CD14-positive monocyte (primary cell): ENCODE measurements at regions not wholly inside any gene's neighbourhood (a gene's known extent, or its start where the extent isn't known, plus 50 kb on each side); places are given as distances from the start of the nearest gene placed in this dataset.

Experiments used
- DNase-seq, 3 donors: peaks; one replicate each; pipeline ENCODE4 v3.0.0-alpha.2; 2011 to 2022
- H2AFZ ChIP-seq: 2 replicates; pipeline ENCODE4 v1.6.0; 2012; ENCODE audit warnings: mild to moderate bottlenecking, low read depth, low read length, inconsistent platforms; ENCODE audit not compliant: insufficient read depth, poor library complexity, severe bottlenecking
- H3K27ac ChIP-seq, 2 donors: 1 replicate in 1 of 2; 2 replicates in 1 of 2; pipeline ENCODE4 v1.5.1; 2012 to 2013; ENCODE audit warnings: low read length in 2 of 2, control low read depth in 1 of 2, inconsistent platforms in 1 of 2, low read depth in 1 of 2, mild to moderate bottlenecking in 1 of 2
- H3K27me3 ChIP-seq, 2 donors: one replicate each; pipeline versions ENCODE4 v1.6.0 to v1.6.1; 2011 to 2013; ENCODE audit warnings: low read length in 2 of 2; ENCODE audit not compliant: control insufficient read depth in 2 of 2, insufficient read depth in 2 of 2
- H3K36me3 ChIP-seq, 2 donors: replicated peaks in 1 of 2; 1 replicate in 1 of 2; 2 replicates in 1 of 2; pipeline versions ENCODE4 v1.5.1 to v1.6.1; 2012 to 2013; ENCODE audit warnings: low read length in 2 of 2, control low read depth in 1 of 2, inconsistent platforms in 1 of 2, mild to moderate bottlenecking in 1 of 2; ENCODE audit not compliant: insufficient read depth in 2 of 2, control insufficient read depth in 1 of 2
- H3K4me1 ChIP-seq, 2 donors: 1 replicate in 1 of 2; 2 replicates in 1 of 2; pipeline versions ENCODE4 v1.5.1 to v1.6.1; 2012 to 2013; ENCODE audit warnings: low read length in 2 of 2, control low read depth in 1 of 2, inconsistent platforms in 1 of 2, mild to moderate bottlenecking in 1 of 2, moderate library complexity in 1 of 2; ENCODE audit not compliant: insufficient read depth in 2 of 2, control insufficient read depth in 1 of 2
- H3K4me2 ChIP-seq: replicated peaks from 2 replicates; pipeline ENCODE3; 2012; ENCODE audit warnings: low read length, moderate library complexity, mild to moderate bottlenecking; ENCODE audit not compliant: poor library complexity, severe bottlenecking; ENCODE audit errors: extremely low read depth
- H3K4me3 ChIP-seq, 3 experiments: fragments of 200-600 bp in 1 of 3; sonication (generic) in 1 of 3; replicated peaks in 1 of 3; 1 replicate in 2 of 3; 2 replicates in 1 of 3; pipeline ENCODE4 v1.5.1; 2011 to 2013; ENCODE audit warnings: low read length in 3 of 3, mild to moderate bottlenecking in 3 of 3, control low read depth in 2 of 3, low read depth in 2 of 3, inconsistent platforms in 1 of 3, moderate library complexity in 1 of 3
- H3K79me2 ChIP-seq: 2 replicates; pipeline ENCODE4 v1.6.0; 2012; ENCODE audit warnings: mild to moderate bottlenecking, control low read depth, inconsistent platforms, low read length, moderate library complexity; ENCODE audit not compliant: insufficient read depth
- H3K9ac ChIP-seq: 2 replicates; pipeline ENCODE4 v1.6.0; 2017; ENCODE audit warnings: low read length, mild to moderate bottlenecking; ENCODE audit not compliant: insufficient read depth, poor library complexity, severe bottlenecking
- H3K9me3 ChIP-seq, 2 donors: replicated peaks in 1 of 2; 1 replicate in 1 of 2; 2 replicates in 1 of 2; pipeline versions ENCODE4 v1.5.1 to v1.6.1; 2012 to 2013; ENCODE audit warnings: low read length in 2 of 2, control low read depth in 1 of 2; ENCODE audit not compliant: control insufficient read depth in 1 of 2, insufficient read depth in 1 of 2
- H4K20me1 ChIP-seq: 2 replicates; pipeline ENCODE4 v1.6.0; 2012; ENCODE audit warnings: mild to moderate bottlenecking, low read length, control low read depth, moderate library complexity; ENCODE audit not compliant: insufficient read depth
- H3K27ac Mint-ChIP-seq, 7 donors: one replicate each; pipeline ENCODE4 v1.8.0; 2020; ENCODE audit warnings: mild to moderate bottlenecking in 7 of 7, mixed read lengths in 7 of 7, moderate library complexity in 6 of 7, inconsistent platforms in 2 of 7
- H3K27me3 Mint-ChIP-seq, 3 donors: one replicate each; pipeline ENCODE4 v1.8.0; 2021 to 2022; ENCODE audit warnings: low read depth in 3 of 3, mild to moderate bottlenecking in 3 of 3, mixed read lengths in 3 of 3, moderate library complexity in 3 of 3, inconsistent platforms in 1 of 3
- H3K36me3 Mint-ChIP-seq, 2 donors: one replicate each; pipeline ENCODE4 v1.8.0; 2020; ENCODE audit warnings: mixed read lengths in 2 of 2, inconsistent platforms in 1 of 2, mild to moderate bottlenecking in 1 of 2
- H3K4me1 Mint-ChIP-seq: one replicate; pipeline ENCODE4 v1.8.0; 2020; ENCODE audit warnings: mild to moderate bottlenecking, mixed read lengths
- H3K4me3 Mint-ChIP-seq, 2 donors: one replicate each; pipeline ENCODE4 v1.8.0; 2020; ENCODE audit warnings: mild to moderate bottlenecking in 2 of 2, mixed read lengths in 2 of 2, moderate library complexity in 1 of 2
- H3K9me3 Mint-ChIP-seq, 7 donors: one replicate each; pipeline ENCODE4 v1.8.0; 2020 to 2022; ENCODE audit warnings: mixed read lengths in 7 of 7, mild to moderate bottlenecking in 6 of 7, moderate library complexity in 6 of 7, inconsistent platforms in 2 of 7
- WGBS: methylation state at CpG from one replicate; pipeline ENCODE4 v1.1.5; 2013; ENCODE audit warnings: missing lambda C conversion rate; ENCODE audit not compliant: insufficient coverage; 5-methylcytosine and 5-hydroxymethylcytosine counted together
- intact Hi-C, 2 donors: fragments of 100-400 bp; cut with micrococcal nuclease; formaldehyde crosslinking; loops; one replicate each; pipeline versions ENCODE4 v1.15.0 to v1.15.1; 2023
- TF ChIP-seq, protein P1 (sequence below): fragments of 200-600 bp; IDR thresholded peaks from one replicate; pipeline ENCODE4 v1.8.0; 2022; ENCODE audit warnings: antibody characterized with exemption, mild to moderate bottlenecking

DNA sequence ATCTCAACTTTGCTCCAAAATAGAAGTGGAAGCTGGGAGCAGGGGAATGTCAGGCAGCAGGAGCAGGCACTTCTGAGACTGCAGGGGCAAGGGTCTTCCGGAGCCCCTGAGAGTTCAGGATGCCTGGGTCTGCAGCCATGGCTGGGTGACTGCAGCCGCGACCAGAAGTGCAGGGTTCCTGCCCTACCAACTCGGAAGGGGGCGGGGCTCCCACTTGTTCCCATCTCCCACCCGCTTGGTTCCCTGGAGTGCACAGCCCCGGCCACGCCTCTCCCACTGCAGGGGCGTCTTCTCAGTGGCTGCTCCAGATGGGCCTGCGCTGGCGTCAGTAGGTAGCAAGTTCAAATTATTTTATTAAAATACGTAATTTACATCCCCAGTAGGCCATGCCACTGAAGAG, 1631.7 kb downstream of the OLFM4 start:
- peaks cover 0 to 16% (median 4%) of the 10 kb centered on the region in 7 donors for H3K9me3 Mint-ChIP-seq
- H3K79me2 ChIP-seq = no peaks in the 10 kb centered on the region
- peaks cover 11 to 22% of the 10 kb centered on the region in 2 donors for H3K9me3 ChIP-seq
- no peaks in the 10 kb centered on the region for H3K27me3 ChIP-seq
- no peak overlapping the region for H3K4me2 ChIP-seq
- H3K36me3 ChIP-seq = no peaks in the 10 kb centered on the region
- H3K4me1 ChIP-seq = no peaks in the 10 kb centered on the region
- H3K27ac ChIP-seq = no peak overlapping the region
- H3K4me3 ChIP-seq = no peak overlapping the region
- no peak for DNase-seq
- H4K20me1 ChIP-seq = no peaks in the 10 kb centered on the region
- no peak overlapping the region for H2AFZ ChIP-seq
- H3K4me3 Mint-ChIP-seq = no peak overlapping the region
- peaks cover 0 to 2% (median 0%) of the 10 kb centered on the region in 3 donors for H3K27me3 Mint-ChIP-seq
- H3K27ac Mint-ChIP-seq = no peak overlapping the region
- TF ChIP-seq, protein P1, sequence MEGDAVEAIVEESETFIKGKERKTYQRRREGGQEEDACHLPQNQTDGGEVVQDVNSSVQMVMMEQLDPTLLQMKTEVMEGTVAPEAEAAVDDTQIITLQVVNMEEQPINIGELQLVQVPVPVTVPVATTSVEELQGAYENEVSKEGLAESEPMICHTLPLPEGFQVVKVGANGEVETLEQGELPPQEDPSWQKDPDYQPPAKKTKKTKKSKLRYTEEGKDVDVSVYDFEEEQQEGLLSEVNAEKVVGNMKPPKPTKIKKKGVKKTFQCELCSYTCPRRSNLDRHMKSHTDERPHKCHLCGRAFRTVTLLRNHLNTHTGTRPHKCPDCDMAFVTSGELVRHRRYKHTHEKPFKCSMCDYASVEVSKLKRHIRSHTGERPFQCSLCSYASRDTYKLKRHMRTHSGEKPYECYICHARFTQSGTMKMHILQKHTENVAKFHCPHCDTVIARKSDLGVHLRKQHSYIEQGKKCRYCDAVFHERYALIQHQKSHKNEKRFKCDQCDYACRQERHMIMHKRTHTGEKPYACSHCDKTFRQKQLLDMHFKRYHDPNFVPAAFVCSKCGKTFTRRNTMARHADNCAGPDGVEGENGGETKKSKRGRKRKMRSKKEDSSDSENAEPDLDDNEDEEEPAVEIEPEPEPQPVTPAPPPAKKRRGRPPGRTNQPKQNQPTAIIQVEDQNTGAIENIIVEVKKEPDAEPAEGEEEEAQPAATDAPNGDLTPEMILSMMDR = no peak
- H3K4me1 Mint-ChIP-seq = no peaks in the 10 kb centered on the region
- no peak overlapping the region for H3K9ac ChIP-seq
- 95% methylated on average over 7 of the region's 12 CpGs for WGBS
- intact Hi-C loops = no loop called here
- no peaks in the 10 kb centered on the region for H3K36me3 Mint-ChIP-seq

DNA sequence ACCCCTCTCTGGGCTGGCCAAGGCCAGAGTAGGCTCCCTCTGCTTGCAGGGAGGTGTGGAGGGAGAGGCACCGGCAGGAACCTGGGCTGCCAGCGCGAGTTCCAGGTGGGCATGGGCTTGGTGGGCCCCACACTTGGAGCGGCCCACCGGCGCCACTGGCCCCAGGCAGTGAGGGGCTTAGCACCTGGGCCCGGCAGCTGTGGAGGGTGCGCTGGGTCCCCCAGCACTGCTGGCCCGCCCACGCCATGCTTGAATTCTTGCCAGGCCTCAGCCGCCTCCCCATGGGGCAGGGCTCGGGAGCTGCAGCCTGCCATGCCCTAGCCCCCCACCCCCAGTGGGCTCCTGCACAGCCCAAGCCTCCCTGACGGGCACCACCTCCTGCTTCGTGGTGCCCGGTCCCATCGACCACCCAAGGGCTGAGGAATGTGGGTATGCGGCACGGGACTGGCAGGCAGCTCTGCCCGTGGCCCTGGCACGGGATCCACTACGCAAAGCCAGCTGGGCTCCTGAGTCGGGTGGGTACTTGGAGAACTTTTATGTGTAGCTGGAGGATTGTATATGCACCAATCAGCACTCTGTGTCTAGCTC, 1648.0 kb downstream of the OLFM4 start:
- DNase-seq = no peak
- Mint-ChIP-seq H3K9me3 (peaks cover 0 to 21% (median 5%) of the 10 kb centered on the region in 7 donors), H3K27ac (no peak overlapping the region), H3K36me3 (no peaks in the 10 kb centered on the region), H3K4me3 (no peak overlapping the region), H3K27me3 (peaks cover 0 to 3% (median 0%) of the 10 kb centered on the region in 3 donors), H3K4me1 (no peaks in the 10 kb centered on the region)
- no peaks in the 10 kb centered on the region for H3K4me1 ChIP-seq
- TF ChIP-seq, protein P1 = no peak
- no peak overlapping the region for H3K9ac ChIP-seq
- WGBS = 93% methylated on average over 20 of the region's 22 CpGs
- H3K79me2 ChIP-seq = no peaks in the 10 kb centered on the region
- H3K4me3 ChIP-seq = no peak overlapping the region
- H3K4me2 ChIP-seq = no peak overlapping the region
- H3K27ac ChIP-seq = no peak overlapping the region
- no peaks in the 10 kb centered on the region for H3K27me3 ChIP-seq
- intact Hi-C loops = no loop called here
- H4K20me1 ChIP-seq = no peaks in the 10 kb centered on the region
- peaks cover 16 to 35% of the 10 kb centered on the region in 2 donors for H3K9me3 ChIP-seq
- H2AFZ ChIP-seq = no peak overlapping the region
- no peaks in the 10 kb centered on the region for H3K36me3 ChIP-seq
